ENCODE measurements at regions not wholly inside any gene's neighbourhood (a gene's known extent, or its start where the extent isn't known, plus 50 kb on each side); places are given as distances from the start of the nearest gene placed in this dataset.

GRCh38 chr20:2203436-2203835, 92.4 kb upstream of the TGM3 start:
- Histone ChIP-seq H3K4me1 (replicated peaks; ENCODE audit: insufficient read depth) (no peaks in the 10 kb centered on the region), H3K79me2 (ENCODE audit: low read depth) (no peaks in the 10 kb centered on the region), H2AFZ (no peak overlapping the region), H4K20me1 (ENCODE audit: insufficient read depth) (no peaks in the 10 kb centered on the region), H3K4me3 (no peak overlapping the region), H3K36me3 (ENCODE audit: low read depth) (no peaks in the 10 kb centered on the region), H3K27me3 (ENCODE audit: insufficient read depth, low read depth) (peaks cover 10% of the 10 kb centered on the region), H3K27ac (no peak overlapping the region), H3K9me3 (ENCODE audit: insufficient read depth, low read depth) (no peaks in the 10 kb centered on the region), H3K9me2 (ENCODE audit: insufficient read depth) (no peaks in the 10 kb centered on the region), H3F3A (ENCODE audit: insufficient read depth, low read depth) (no peaks in the 10 kb centered on the region), H3K4me2 (no peak overlapping the region)
- intact Hi-C loops (cut with micrococcal nuclease; ENCODE audit: unreplicated experiment): no loop called here
- DNase-seq: no peak
- ChIA-PET CTCF (no interaction called here), POLR2A (ENCODE audit: unreplicated experiment) (no interaction called here)
- TF ChIP-seq EZH2 (IDR thresholded peaks at IDR 0.05; ENCODE audit: low read depth) (no peak), CTCF (conservative IDR thresholded peaks at IDR 0.05) (no peak)
- BruUV-seq (replicated peaks): no TSS peak

GRCh38 chr20:2204021-2204420, 91.8 kb upstream of the TGM3 start:
- BruUV-seq (replicated peaks): no TSS peak
- H3F3A ChIP-seq (ENCODE audit: insufficient read depth, low read depth): no peaks in the 10 kb centered on the region
- no peaks in the 10 kb centered on the region for H3K9me2 ChIP-seq (ENCODE audit: insufficient read depth)
- peaks cover 16% of the 10 kb centered on the region for H3K27me3 ChIP-seq (ENCODE audit: insufficient read depth, low read depth)
- no peak overlapping the region for H3K4me3 ChIP-seq
- H3K4me1 ChIP-seq (replicated peaks; ENCODE audit: insufficient read depth): no peaks in the 10 kb centered on the region
- TF ChIP-seq CTCF (conservative IDR thresholded peaks at IDR 0.05) (no peak), EZH2 (IDR thresholded peaks at IDR 0.05; ENCODE audit: low read depth) (no peak)
- no peak overlapping the region for H3K4me2 ChIP-seq
- ChIA-PET CTCF (no interaction called here), POLR2A (ENCODE audit: unreplicated experiment) (no interaction called here)
- H3K9me3 ChIP-seq (ENCODE audit: insufficient read depth, low read depth): no peaks in the 10 kb centered on the region
- no peaks in the 10 kb centered on the region for H3K36me3 ChIP-seq (ENCODE audit: low read depth)
- no peak overlapping the region for H2AFZ ChIP-seq
- H3K79me2 ChIP-seq (ENCODE audit: low read depth): no peaks in the 10 kb centered on the region
- H3K27ac ChIP-seq: no peak overlapping the region
- H4K20me1 ChIP-seq (ENCODE audit: insufficient read depth): no peaks in the 10 kb centered on the region
- intact Hi-C loops (cut with micrococcal nuclease; ENCODE audit: unreplicated experiment): no loop called here
- no peak for DNase-seq

GRCh38 chr20:2206957-2207769, 88.6 kb upstream of the TGM3 start:
- H3F3A ChIP-seq (ENCODE audit: insufficient read depth, low read depth): no peaks in the 10 kb centered on the region
- peaks cover 26% of the 10 kb centered on the region for H3K27me3 ChIP-seq (ENCODE audit: insufficient read depth, low read depth)
- intact Hi-C loops (cut with micrococcal nuclease; ENCODE audit: unreplicated experiment): no loop called here
- no peak overlapping the region for H3K27ac ChIP-seq
- no peaks in the 10 kb centered on the region for H4K20me1 ChIP-seq (ENCODE audit: insufficient read depth)
- no peaks in the 10 kb centered on the region for H3K36me3 ChIP-seq (ENCODE audit: low read depth)
- H3K79me2 ChIP-seq (ENCODE audit: low read depth): no peaks in the 10 kb centered on the region
- no peaks in the 10 kb centered on the region for H3K4me1 ChIP-seq (replicated peaks; ENCODE audit: insufficient read depth)
- BruUV-seq (replicated peaks): no TSS peak
- H2AFZ ChIP-seq: no peak overlapping the region
- ChIA-PET POLR2A (ENCODE audit: unreplicated experiment) (no interaction called here), CTCF (interaction anchor here (0.6 to 1.1 kb wide), 2 partner anchors 234 to 467 kb away, joined by 3 to 17 read pairs; no protein-coding TSS in a partner anchor)
- H3K4me3 ChIP-seq: no peak overlapping the region
- no peaks in the 10 kb centered on the region for H3K9me3 ChIP-seq (ENCODE audit: insufficient read depth, low read depth)
- DNase-seq: peak in 1 of 2 experiments; percentile 60
- TF ChIP-seq CTCF (conservative IDR thresholded peaks at IDR 0.05) (0 out of 2 replicates have a peak, but pooled peaks have one; percentile 28), EZH2 (IDR thresholded peaks at IDR 0.05; ENCODE audit: low read depth) (no peak)
- H3K4me2 ChIP-seq: no peak overlapping the region
- H3K9me2 ChIP-seq (ENCODE audit: insufficient read depth): no peaks in the 10 kb centered on the region

Data from PC-9 (cell line).